ENCODE measurements at regions not wholly inside any gene's neighbourhood (a gene's known extent, or its start where the extent isn't known, plus 50 kb on each side); places are given as distances from the start of the nearest gene placed in this dataset.
A peak's percentile ranks its signal among the peaks of the same experiment; 100 is the strongest.

- Histone ChIP-seq H3K9ac (no peak overlapping the region), H3K79me2 (ENCODE audit: insufficient read depth) (no peaks in the 10 kb centered on the region), H3K36me3 (ENCODE audit: low read depth) (no peaks in the 10 kb centered on the region), H3K9me2 (ENCODE audit: insufficient read depth) (no peaks in the 10 kb centered on the region), H3F3A (ENCODE audit: insufficient read depth) (peaks cover 22% of the 10 kb centered on the region), H4K20me1 (ENCODE audit: insufficient read depth) (no peaks in the 10 kb centered on the region), H3K4me1 (ENCODE audit: insufficient read depth) (peaks cover 30% of the 10 kb centered on the region), H3K4me3 (no peak overlapping the region), H3K27me3 (replicated peaks; ENCODE audit: insufficient read depth) (no peaks in the 10 kb centered on the region), H3K4me2 (ENCODE audit: unreplicated experiment) (peak overlapping the region; percentile 38), H3K27ac (0 out of 2 replicates have a peak overlapping the region, but pooled peaks have one; percentile 30), H2AFZ (peak overlapping the region; percentile 53), H3K9me3 (ENCODE audit: low read depth) (no peaks in the 10 kb centered on the region)
- in situ Hi-C loops (cut with MboI) = no loop called here
- TF ChIP-seq EZH2phosphoT487 (IDR thresholded peaks at IDR 0.05; ENCODE audit: insufficient read depth, low read depth) = no peak
- no peak for TF ChIP-seq EZH2 (IDR thresholded peaks at IDR 0.05; ENCODE audit: insufficient read depth, poor library complexity, severe bottlenecking)
- no peak for DNase-seq
- 93 to 96% methylated on average over 1 of the region's 1 CpG for WGBS, 2 experiments (ENCODE audit: low coverage in 1 of 2, low lambda C conversion rate in 2 of 2, missing lambda C conversion rate in 2 of 2)
These were observed 733.9 kb upstream of the INTU start for GRCh38 chr4:126898815-126899214.

- peak; percentile 87 for DNase-seq
- H3K79me2 ChIP-seq (ENCODE audit: insufficient read depth) = no peaks in the 10 kb centered on the region
- peaks cover 22% of the 10 kb centered on the region for H3F3A ChIP-seq (ENCODE audit: insufficient read depth)
- WGBS, 2 experiments (ENCODE audit: low coverage in 1 of 2, low lambda C conversion rate in 2 of 2, missing lambda C conversion rate in 2 of 2) = 0 to 2% methylated on average over 2 of the region's 2 CpGs
- H3K9ac ChIP-seq = no peak overlapping the region
- H3K27me3 ChIP-seq (replicated peaks; ENCODE audit: insufficient read depth) = no peaks in the 10 kb centered on the region
- TF ChIP-seq EZH2 (IDR thresholded peaks at IDR 0.05; ENCODE audit: insufficient read depth, poor library complexity, severe bottlenecking) = no peak
- TF ChIP-seq EZH2phosphoT487 (IDR thresholded peaks at IDR 0.05; ENCODE audit: insufficient read depth, low read depth) = no peak
- no peaks in the 10 kb centered on the region for H3K9me2 ChIP-seq (ENCODE audit: insufficient read depth)
- H3K4me2 ChIP-seq (ENCODE audit: unreplicated experiment) = peak overlapping the region; percentile 38
- no peaks in the 10 kb centered on the region for H3K9me3 ChIP-seq (ENCODE audit: low read depth)
- in situ Hi-C loops (cut with MboI) = no loop called here
- H2AFZ ChIP-seq = peak overlapping the region; percentile 53
- H3K4me3 ChIP-seq = no peak overlapping the region
- H3K36me3 ChIP-seq (ENCODE audit: low read depth) = no peaks in the 10 kb centered on the region
- H3K27ac ChIP-seq = peak overlapping the region; percentile 30
- H3K4me1 ChIP-seq (ENCODE audit: insufficient read depth) = peaks cover 35% of the 10 kb centered on the region
- no peaks in the 10 kb centered on the region for H4K20me1 ChIP-seq (ENCODE audit: insufficient read depth)
These were observed 733.4 kb upstream of the INTU start for GRCh38 chr4:126899331-126899801.

- no peaks in the 10 kb centered on the region for H4K20me1 ChIP-seq (ENCODE audit: insufficient read depth)
- H3K4me2 ChIP-seq (ENCODE audit: unreplicated experiment) = no peak overlapping the region
- no peak overlapping the region for H2AFZ ChIP-seq
- no peak for DNase-seq
- in situ Hi-C loops (cut with MboI) = no loop called here
- H3K27me3 ChIP-seq (replicated peaks; ENCODE audit: insufficient read depth) = no peaks in the 10 kb centered on the region
- no peaks in the 10 kb centered on the region for H3K36me3 ChIP-seq (ENCODE audit: low read depth)
- 0 out of 2 replicates have a peak, but pooled peaks cover 8% of the 10 kb centered on the region for H3K4me1 ChIP-seq (ENCODE audit: insufficient read depth)
- no peak overlapping the region for H3K4me3 ChIP-seq
- H3K9me3 ChIP-seq (ENCODE audit: low read depth) = no peaks in the 10 kb centered on the region
- H3K79me2 ChIP-seq (ENCODE audit: insufficient read depth) = no peaks in the 10 kb centered on the region
- H3K9me2 ChIP-seq (ENCODE audit: insufficient read depth) = no peaks in the 10 kb centered on the region; the same call in 1 of the 2 replicates
- H3F3A ChIP-seq (ENCODE audit: insufficient read depth) = no peaks in the 10 kb centered on the region
- TF ChIP-seq EZH2 (IDR thresholded peaks at IDR 0.05; ENCODE audit: insufficient read depth, poor library complexity, severe bottlenecking) = no peak
- TF ChIP-seq EZH2phosphoT487 (IDR thresholded peaks at IDR 0.05; ENCODE audit: insufficient read depth, low read depth) = no peak
- no peak overlapping the region for H3K27ac ChIP-seq
- WGBS, 2 experiments (ENCODE audit: low coverage in 1 of 2, low lambda C conversion rate in 2 of 2, missing lambda C conversion rate in 2 of 2) = 81 to 84% methylated on average over 3 of the region's 3 CpGs
- no peak overlapping the region for H3K9ac ChIP-seq
These were observed 726.3 kb upstream of the INTU start for GRCh38 chr4:126906466-126906865.

GRCh38 chr4:126907389-126907788 is 725.4 kb upstream of the INTU start:
- TF ChIP-seq EZH2 (IDR thresholded peaks at IDR 0.05; ENCODE audit: insufficient read depth, poor library complexity, severe bottlenecking) (no peak), EZH2phosphoT487 (IDR thresholded peaks at IDR 0.05; ENCODE audit: insufficient read depth, low read depth) (no peak)
- Histone ChIP-seq H3K27ac (no peak overlapping the region), H3K4me3 (no peak overlapping the region), H3F3A (ENCODE audit: insufficient read depth) (no peaks in the 10 kb centered on the region), H3K4me2 (ENCODE audit: unreplicated experiment) (no peak overlapping the region), H3K36me3 (ENCODE audit: low read depth) (no peaks in the 10 kb centered on the region), H4K20me1 (ENCODE audit: insufficient read depth) (no peaks in the 10 kb centered on the region), H3K27me3 (replicated peaks; ENCODE audit: insufficient read depth) (no peaks in the 10 kb centered on the region), H3K9me2 (ENCODE audit: insufficient read depth) (no peaks in the 10 kb centered on the region; the same call in 1 of the 2 replicates), H3K9ac (no peak overlapping the region), H3K79me2 (ENCODE audit: insufficient read depth) (no peaks in the 10 kb centered on the region), H2AFZ (no peak overlapping the region), H3K4me1 (ENCODE audit: insufficient read depth) (0 out of 2 replicates have a peak, but pooled peaks cover 8% of the 10 kb centered on the region), H3K9me3 (ENCODE audit: low read depth) (no peaks in the 10 kb centered on the region)
- in situ Hi-C loops (cut with MboI) = no loop called here
- DNase-seq = no peak
- WGBS, 2 experiments (ENCODE audit: low coverage in 1 of 2, low lambda C conversion rate in 2 of 2, missing lambda C conversion rate in 2 of 2) = 60 to 69% methylated on average over 1 of the region's 1 CpG

Measured in GM23248 (cell line).